Panc1 (cell line): ENCODE measurements at regions not wholly inside any gene's neighbourhood (a gene's known extent, or its start where the extent isn't known, plus 50 kb on each side); places are given as distances from the start of the nearest gene placed in this dataset.

ENCODE experiments used
- CTCF ChIP-seq: fragments of 450-650 bp; IDR thresholded peaks from 2 replicates; pipeline ENCODE4 v1.5.1; 2017; ENCODE audit warnings: mild to moderate bottlenecking
- POLR2AphosphoS5 ChIP-seq: IDR thresholded peaks from 2 replicates; pipeline ENCODE4 v1.6.1; 2012; ENCODE audit warnings: mild to moderate bottlenecking, low read depth, low read length, moderate library complexity
- SIN3A ChIP-seq: IDR thresholded peaks from 2 replicates; pipeline ENCODE4 v1.6.1; 2012; ENCODE audit warnings: low read depth, mild to moderate bottlenecking, low read length, moderate library complexity, borderline replicate concordance; ENCODE audit not compliant: insufficient read depth

GRCh38 chr2:18286897-18287296 lies 273.6 kb downstream of the RDH14 start:
- no peak for TF ChIP-seq CTCF
- TF ChIP-seq POLR2AphosphoS5, result no peak
- no peak for TF ChIP-seq SIN3A
